HG02571 (cell line): ENCODE measurements at regions not wholly inside any gene's neighbourhood (a gene's known extent, or its start where the extent isn't known, plus 50 kb on each side); places are given as distances from the start of the nearest gene placed in this dataset.

Experiments used
- ATAC-seq: cut with Tn5 transposase; IDR thresholded peaks from one replicate; pipeline ENCODE4 v1.9.1; 2021; ENCODE audit warnings: mild to moderate bottlenecking, moderate library complexity; ENCODE audit not compliant: unreplicated experiment

- ATAC-seq = no peak
These were observed 364.5 kb downstream of the MID1IP1 start for GRCh38 chrX:39165773-39166172.

- no peak for ATAC-seq
These were observed 366.5 kb downstream of the MID1IP1 start for GRCh38 chrX:39167791-39168190.

DNA sequence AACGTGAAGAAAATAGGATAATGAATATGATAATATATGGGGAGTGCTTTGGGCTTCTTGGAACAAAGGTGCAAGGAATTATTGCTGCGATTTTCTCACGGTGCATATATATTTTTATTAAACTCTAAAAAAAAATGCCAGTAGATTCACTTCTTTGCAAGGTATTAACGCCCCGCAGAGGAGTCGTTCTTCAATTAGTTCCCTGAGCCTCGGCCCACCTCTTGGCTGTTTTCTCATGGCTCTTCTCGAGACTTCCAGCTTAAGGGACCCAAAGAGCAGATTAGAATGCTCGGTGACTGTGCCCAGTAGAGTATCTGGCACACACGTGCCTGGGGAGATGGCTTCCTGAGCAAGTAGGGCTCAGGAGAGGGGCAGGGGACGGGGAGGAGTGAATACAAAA lies 367.4 kb downstream of the MID1IP1 start:
- no peak for ATAC-seq

- no peak for ATAC-seq
These were observed 368.7 kb downstream of the MID1IP1 start for GRCh38 chrX:39169976-39170375.

GRCh38 chrX:39170464-39170863 lies 369.2 kb downstream of the MID1IP1 start:
- ATAC-seq = no peak

- no peak for ATAC-seq
These were observed 370.4 kb downstream of the MID1IP1 start for GRCh38 chrX:39171686-39172085.

- no peak for ATAC-seq
These were observed 373.0 kb downstream of the MID1IP1 start for GRCh38 chrX:39174241-39174771.

GRCh38 chrX:39174772-39175417 lies 373.6 kb downstream of the MID1IP1 start:
- no peak for ATAC-seq

- ATAC-seq = no peak
These were observed 374.3 kb downstream of the MID1IP1 start for GRCh38 chrX:39175418-39176057.

DNA sequence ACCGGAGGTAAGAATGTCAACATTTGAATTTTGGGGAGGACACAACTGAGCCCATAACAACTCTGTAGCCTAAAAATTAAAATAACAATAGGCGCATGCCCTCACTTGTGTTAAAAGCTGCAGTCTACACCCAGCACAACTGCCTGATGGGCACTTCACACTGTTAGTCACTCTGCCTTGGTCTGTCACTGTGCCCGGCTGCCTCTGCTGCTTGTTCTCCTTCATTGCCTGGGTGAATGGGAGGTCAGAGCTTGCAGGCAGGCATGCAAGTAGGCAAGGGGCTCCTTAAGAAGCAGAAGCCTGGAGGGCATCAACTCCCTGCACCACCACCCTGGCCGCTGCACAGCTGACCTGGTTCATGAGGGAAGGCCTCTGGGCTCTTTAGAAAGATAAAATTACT lies 374.8 kb downstream of the MID1IP1 start:
- ATAC-seq = no peak

GRCh38 chrX:39189431-39189830 lies 388.2 kb downstream of the MID1IP1 start:
- no peak for ATAC-seq

DNA sequence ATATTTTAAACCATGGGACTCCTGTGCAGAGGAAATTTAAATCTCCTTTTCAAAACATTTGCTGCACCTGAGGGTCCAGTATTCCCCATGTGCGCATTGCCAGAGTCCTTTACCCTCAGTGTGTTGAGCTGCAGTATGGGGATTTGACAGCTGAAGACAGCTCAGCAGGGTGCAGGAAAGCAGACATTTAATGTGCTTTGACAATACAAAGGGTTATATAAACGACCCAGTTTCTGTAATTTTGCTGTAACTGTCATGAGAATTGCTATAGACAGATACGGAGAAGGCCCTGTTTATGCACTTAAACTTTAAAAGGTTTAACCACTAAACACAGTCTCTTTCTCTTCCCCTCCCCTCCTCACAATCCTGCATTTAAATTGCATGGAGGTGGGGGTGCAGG lies 393.4 kb downstream of the MID1IP1 start:
- no peak for ATAC-seq

- no peak for ATAC-seq
These were observed 393.9 kb downstream of the MID1IP1 start for GRCh38 chrX:39195156-39195555.

DNA sequence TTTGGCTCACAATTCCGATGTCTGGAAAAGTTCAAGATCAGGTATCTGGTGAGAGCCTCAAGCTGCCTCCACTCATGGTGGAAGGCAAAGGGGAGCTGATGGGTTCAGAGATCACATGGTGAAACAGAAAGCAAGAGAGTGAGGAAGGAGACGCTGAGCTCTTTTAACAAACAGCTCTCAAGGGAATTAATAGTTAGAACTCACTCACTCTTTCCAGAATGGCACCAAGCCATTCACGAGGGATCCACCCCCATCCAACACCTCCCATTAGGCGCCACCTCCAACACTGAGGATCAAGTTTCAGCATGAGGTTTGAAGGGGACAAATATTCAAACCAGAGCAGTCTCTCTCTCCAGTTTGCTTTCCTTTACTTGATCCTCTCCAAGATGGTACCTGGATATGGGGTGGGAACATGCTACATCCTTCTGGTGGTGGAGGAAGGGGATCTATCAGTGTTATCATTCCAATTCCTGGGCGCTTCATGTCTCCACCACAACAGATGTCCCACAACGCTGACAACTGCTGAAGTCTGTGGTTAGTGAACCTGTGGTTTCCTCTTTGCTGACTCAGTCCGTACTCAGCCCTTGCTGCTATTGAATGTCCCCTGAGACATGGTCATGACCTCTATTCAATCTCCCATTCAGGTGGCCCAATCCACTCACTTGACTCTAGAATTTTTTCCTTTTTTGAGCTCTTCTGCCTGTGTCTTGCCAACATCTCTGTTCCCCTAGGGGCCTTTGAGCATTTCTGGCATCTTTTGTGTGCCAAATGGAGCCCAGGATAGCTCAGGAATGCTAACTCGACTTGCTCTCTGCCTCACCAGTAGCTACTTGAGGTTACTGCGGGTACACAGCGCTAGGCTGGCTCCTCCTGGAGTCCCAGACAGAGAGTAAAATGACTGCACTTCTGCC lies 395.2 kb downstream of the MID1IP1 start:
- peak; percentile 94 for ATAC-seq

GRCh38 chrX:39199429-39199828 lies 398.2 kb downstream of the MID1IP1 start:
- ATAC-seq = no peak

DNA sequence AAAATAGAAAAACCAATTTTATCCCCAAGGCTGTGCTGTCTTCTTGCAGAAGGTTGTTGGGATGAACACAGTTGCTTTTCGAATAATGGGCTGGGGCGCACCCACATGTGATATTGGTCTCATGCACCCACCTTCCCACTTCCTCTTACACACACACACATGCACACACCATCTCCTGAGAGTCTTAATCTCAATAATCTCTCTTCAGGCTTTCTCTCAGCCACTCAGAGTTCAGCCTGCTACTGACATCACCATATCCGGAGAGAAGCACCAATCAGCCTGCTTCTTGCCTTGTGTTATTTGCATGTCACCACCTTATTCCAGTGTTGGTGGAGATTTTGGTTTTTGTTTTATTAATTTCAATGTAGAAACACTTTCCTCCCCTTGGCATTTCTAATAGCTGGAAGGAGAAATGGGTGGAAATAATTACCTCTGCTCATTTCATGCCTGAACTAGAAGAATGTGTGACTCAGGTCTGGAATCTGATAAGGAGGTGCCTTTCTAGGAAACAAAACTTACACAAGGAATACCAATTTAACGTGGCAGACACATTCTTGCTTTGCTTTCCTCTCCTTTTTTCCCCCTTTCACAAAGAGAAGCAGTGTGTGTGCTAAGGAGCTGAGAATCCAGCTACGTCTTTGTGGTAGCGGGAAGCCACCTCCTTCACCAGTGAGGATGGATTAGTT lies 400.2 kb downstream of the MID1IP1 start:
- ATAC-seq = no peak

DNA sequence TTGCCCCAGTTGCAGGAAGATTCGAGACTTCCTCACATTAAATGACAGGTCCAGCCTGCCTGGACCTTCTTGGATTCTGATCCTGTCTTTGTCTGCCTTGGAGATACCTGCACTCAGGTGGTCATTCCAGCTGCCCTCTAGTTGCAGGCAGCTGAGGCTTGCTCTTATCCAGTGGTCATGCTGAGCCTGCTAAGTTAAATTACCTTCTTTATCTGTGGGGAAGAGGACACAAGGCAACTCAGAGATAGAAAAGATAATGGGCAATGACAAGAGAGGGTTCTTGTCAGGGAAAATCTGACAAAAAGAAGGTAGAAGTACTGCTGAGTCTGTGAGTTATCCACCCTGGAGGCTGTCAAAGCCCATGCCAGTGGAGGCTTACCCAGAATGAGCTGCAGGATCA lies 401.4 kb downstream of the MID1IP1 start:
- ATAC-seq = no peak

DNA sequence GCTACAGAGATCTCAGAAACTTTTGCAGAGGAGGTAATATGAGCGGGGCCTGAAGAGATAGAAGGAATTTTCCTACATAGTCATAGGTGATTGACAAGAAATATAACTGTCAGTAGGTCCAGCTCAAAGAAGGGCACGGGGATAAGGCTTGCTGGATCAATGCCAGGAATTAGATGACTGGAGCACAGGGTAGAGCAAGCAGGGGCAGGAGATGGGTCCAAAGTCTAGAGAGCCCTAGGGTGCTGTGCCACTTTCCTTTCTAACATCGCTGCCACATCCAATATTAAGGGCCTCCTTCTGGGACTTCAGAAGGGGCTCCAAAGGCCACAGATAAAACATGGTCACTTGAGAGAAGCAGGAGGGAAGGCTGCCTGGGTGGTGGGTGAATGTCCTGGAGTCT lies 402.2 kb downstream of the MID1IP1 start:
- no peak for ATAC-seq

- no peak for ATAC-seq
These were observed 403.1 kb downstream of the MID1IP1 start for GRCh38 chrX:39204353-39204752.

- ATAC-seq = no peak
These were observed 403.7 kb downstream of the MID1IP1 start for GRCh38 chrX:39204945-39205344.

- ATAC-seq = no peak
These were observed 404.2 kb downstream of the MID1IP1 start for GRCh38 chrX:39205467-39205866.
